ENCODE measurements at regions not wholly inside any gene's neighbourhood (a gene's known extent, or its start where the extent isn't known, plus 50 kb on each side); places are given as distances from the start of the nearest gene placed in this dataset.

DNA sequence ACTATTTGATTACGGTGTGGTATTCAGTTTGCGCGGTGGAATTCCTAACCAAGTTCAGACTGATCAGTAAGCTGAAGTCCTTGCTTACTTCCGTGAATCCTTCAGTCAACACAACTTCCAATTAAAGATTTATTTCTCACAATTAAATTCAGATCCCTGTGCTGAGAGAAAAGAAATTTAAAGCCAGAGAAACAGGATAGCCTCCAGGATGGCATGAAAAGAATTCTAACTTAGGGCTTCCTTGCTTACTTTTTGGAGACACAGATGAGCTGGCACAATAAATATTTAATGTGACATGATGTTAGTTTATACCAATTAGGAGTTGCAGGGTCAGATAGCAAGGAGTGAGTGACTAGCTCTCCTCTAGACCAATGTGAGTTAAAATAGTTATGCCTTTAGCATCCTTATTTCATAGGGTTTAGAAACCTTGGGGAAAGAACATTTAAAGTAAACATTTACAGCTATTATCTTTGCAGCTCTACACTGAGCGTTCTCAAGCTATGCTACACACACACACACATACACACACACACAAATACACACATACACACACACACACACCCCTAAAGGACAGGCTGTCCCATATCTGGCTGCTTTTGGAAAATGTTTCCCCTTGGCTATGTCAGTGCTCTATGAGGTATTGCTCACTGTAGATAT is 151.0 kb downstream of the TRIB2 start:
- Histone ChIP-seq H4K8ac (ENCODE audit: extremely low read depth, insufficient read depth, low read length) (no peak overlapping the region), H3K27ac (ENCODE audit: low read depth, low read length) (no peak overlapping the region), H3K9ac (replicated peaks in 1 of 4; ENCODE audit: extremely low read depth in 1 of 4, low read depth in 3 of 4, low read length in 3 of 4) (no peak overlapping the region), H3K23ac (ENCODE audit: insufficient read length) (no peak overlapping the region), H3K36me3 (ENCODE audit: control insufficient read depth in 2 of 4, insufficient read depth in 4 of 4, low read length in 3 of 4) (no peaks in the 10 kb centered on the region), H2BK20ac (ENCODE audit: low read length) (no peak overlapping the region), H2BK12ac (ENCODE audit: low read depth, low read length) (no peak overlapping the region), H3K79me1 (ENCODE audit: low read depth, low read length) (no peaks in the 10 kb centered on the region), H2AFZ (ENCODE audit: low read length) (no peak overlapping the region), H3K56ac (replicated peaks; ENCODE audit: insufficient read length, low read depth, low read length) (no peak overlapping the region), H4K5ac (ENCODE audit: insufficient read length, low read depth, low read length) (no peak overlapping the region), H3K27me3 (replicated peaks in 1 of 4; ENCODE audit: control insufficient read depth in 3 of 4, extremely low read depth in 1 of 4, insufficient read depth in 3 of 4, low read length in 3 of 4) (no peaks in the 10 kb centered on the region), H4K91ac (replicated peaks; ENCODE audit: insufficient read length, low read length) (no peak overlapping the region), H2BK5ac (ENCODE audit: low read depth, low read length) (no peak overlapping the region), H3K79me2 (ENCODE audit: control insufficient read depth in 1 of 2, insufficient read depth in 2 of 2, low read length in 2 of 2) (no peaks in the 10 kb centered on the region), H3K4ac (replicated peaks; ENCODE audit: insufficient read length, low read depth, low read length) (no peak overlapping the region), H4K20me1 (replicated peaks in 1 of 2; ENCODE audit: control insufficient read depth in 1 of 2, insufficient read depth in 2 of 2, low read length in 2 of 2) (no peaks in the 10 kb centered on the region), H2AK5ac (ENCODE audit: low read depth, low read length) (no peak overlapping the region), H3K4me3 (ENCODE audit: extremely low read depth in 1 of 4, insufficient read depth in 2 of 4, low read depth in 3 of 4, low read length in 4 of 4) (no peak overlapping the region), H3K9me3 (ENCODE audit: insufficient read depth in 2 of 2, low read depth in 1 of 2, low read length in 1 of 2) (peaks cover 6 to 12% of the 10 kb centered on the region in 2 experiments; a peak in 3 of 4 replicates), H3K23me2 (ENCODE audit: low read depth, low read length) (no peaks in the 10 kb centered on the region), H3K4me2 (ENCODE audit: insufficient read depth in 1 of 2, low read depth in 2 of 2, low read length in 2 of 2) (no peak overlapping the region), H2BK15ac (ENCODE audit: low read length) (no peak overlapping the region), H2BK120ac (replicated peaks; ENCODE audit: low read depth, low read length) (no peak overlapping the region), H3K14ac (ENCODE audit: insufficient read length) (no peak overlapping the region), H3K4me1 (replicated peaks in 1 of 4; ENCODE audit: control insufficient read depth in 3 of 4, insufficient read depth in 4 of 4, low read length in 3 of 4) (no peaks in the 10 kb centered on the region), H3K18ac (ENCODE audit: extremely low read depth, low read length) (no peak overlapping the region)
- no peak for FAIRE-seq
- TF ChIP-seq POU5F1 (IDR thresholded peaks at IDR 0.05; ENCODE audit: low read depth, low read length): no peak
- no peak for TF ChIP-seq ATF3 (IDR thresholded peaks at IDR 0.05; ENCODE audit: insufficient read depth, low read depth, low read length)
- no peak for TF ChIP-seq E2F6 (IDR thresholded peaks at IDR 0.05)
- TF ChIP-seq EGR1 (IDR thresholded peaks at IDR 0.05; ENCODE audit: borderline replicate concordance, low read depth, low read length): no peak
- TF ChIP-seq POLR2AphosphoS5 (IDR thresholded peaks at IDR 0.05; ENCODE audit: low read depth, low read length): no peak
- TF ChIP-seq ASH2L (IDR thresholded peaks at IDR 0.05; ENCODE audit: low read length): no peak
- no peak for TF ChIP-seq CHD1 (IDR thresholded peaks at IDR 0.05; ENCODE audit: low read depth, low read length)
- no peak for TF ChIP-seq RAD21 (IDR thresholded peaks at IDR 0.05 in 1 of 2, conservative IDR thresholded peaks at IDR 0.05 in 1 of 2; ENCODE audit: low read depth in 2 of 2, low read length in 2 of 2)
- ChIA-PET CTCF (ENCODE audit: partially characterized antibody) (interaction anchor here (1.0 to 3.8 kb wide), 3 partner anchors 17 to 63 kb away, joined by 3 to 13 read pairs (median 4); no protein-coding TSS in a partner anchor), POLR2A (ENCODE audit: partially characterized antibody) (no interaction called here)
- WGBS, 2 experiments (ENCODE audit: extremely low coverage in 1 of 2, insufficient coverage in 1 of 2, insufficient read length in 1 of 2, insufficient replicate concordance in 2 of 2, low coverage in 1 of 2, low lambda C conversion rate in 2 of 2, missing lambda C conversion rate in 1 of 2): 95% methylated on average over 5 of the region's 5 CpGs; no CpG with 5 or more reads in 1 of the 2 experiments
- no peak for DNase-seq (ENCODE audit: low read depth in 1 of 2, low spot score in 2 of 2)

All from H1 (cell line).